ENCODE measurements at regions not wholly inside any gene's neighbourhood (a gene's known extent, or its start where the extent isn't known, plus 50 kb on each side); places are given as distances from the start of the nearest gene placed in this dataset.
A peak's percentile ranks its signal among the peaks of the same experiment; 100 is the strongest.

DNA sequence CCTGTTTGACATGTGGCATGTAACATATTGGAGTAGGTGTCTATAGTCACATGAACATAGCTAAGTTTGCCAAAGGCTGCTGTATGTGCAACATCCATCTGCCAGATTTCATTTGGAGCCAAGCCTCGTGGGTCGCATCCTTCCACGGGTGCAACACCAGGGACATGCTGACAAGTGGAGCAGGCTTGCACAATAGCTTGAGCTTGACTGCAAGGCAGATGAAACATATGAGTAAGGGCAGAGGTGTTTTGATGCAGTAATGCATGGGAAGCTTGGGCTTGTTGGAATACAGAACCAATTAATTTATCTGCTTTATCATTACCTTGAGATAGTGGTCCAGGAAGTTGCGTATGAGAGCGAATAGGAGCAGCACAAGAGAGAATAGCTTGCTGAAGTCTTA, 74.1 kb upstream of the BTN3A2 start:
- WGBS, 2 donors, result 58 to 72% methylated on average over 5 of the region's 5 CpGs
- TF ChIP-seq POLR2A (IDR thresholded peaks at IDR 0.05), result no peak
- TF ChIP-seq, protein P1, sequence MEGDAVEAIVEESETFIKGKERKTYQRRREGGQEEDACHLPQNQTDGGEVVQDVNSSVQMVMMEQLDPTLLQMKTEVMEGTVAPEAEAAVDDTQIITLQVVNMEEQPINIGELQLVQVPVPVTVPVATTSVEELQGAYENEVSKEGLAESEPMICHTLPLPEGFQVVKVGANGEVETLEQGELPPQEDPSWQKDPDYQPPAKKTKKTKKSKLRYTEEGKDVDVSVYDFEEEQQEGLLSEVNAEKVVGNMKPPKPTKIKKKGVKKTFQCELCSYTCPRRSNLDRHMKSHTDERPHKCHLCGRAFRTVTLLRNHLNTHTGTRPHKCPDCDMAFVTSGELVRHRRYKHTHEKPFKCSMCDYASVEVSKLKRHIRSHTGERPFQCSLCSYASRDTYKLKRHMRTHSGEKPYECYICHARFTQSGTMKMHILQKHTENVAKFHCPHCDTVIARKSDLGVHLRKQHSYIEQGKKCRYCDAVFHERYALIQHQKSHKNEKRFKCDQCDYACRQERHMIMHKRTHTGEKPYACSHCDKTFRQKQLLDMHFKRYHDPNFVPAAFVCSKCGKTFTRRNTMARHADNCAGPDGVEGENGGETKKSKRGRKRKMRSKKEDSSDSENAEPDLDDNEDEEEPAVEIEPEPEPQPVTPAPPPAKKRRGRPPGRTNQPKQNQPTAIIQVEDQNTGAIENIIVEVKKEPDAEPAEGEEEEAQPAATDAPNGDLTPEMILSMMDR (IDR thresholded peaks at IDR 0.05), result no peak
- H3K4me3 ChIP-seq (ENCODE audit: low read depth, poor library complexity, severe bottlenecking), result no peak overlapping the region
- no peak for DNase-seq (ENCODE audit: low spot score in 2 of 2)
- intact Hi-C loops (cut with DNase I; ENCODE audit: low total_unique reads), result no loop called here

DNA sequence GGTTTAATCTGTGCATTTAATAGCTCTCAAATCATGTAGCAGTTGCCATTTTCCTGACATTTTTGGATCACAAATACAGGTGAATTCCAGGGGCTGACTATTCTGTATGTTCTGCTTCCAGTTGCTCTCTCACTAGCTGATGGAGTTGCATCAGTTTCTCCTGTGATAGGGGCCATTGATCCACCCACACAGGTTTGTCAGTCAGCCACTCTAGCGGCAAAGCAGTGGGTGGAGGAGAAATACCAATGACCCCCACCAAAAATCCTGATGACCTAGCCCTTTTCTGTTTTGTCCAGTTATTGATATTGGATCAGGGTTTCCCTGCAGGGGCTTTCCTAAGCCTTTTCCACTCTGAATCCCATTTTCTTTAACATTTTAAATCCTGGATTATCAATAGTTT, 72.3 kb upstream of the BTN3A2 start:
- no peak for TF ChIP-seq POLR2A (IDR thresholded peaks at IDR 0.05)
- TF ChIP-seq, protein P1 (IDR thresholded peaks at IDR 0.05), result no peak
- WGBS, 2 donors, result 78 to 79% methylated on average over 1 of the region's 1 CpG
- no peak overlapping the region for H3K4me3 ChIP-seq (ENCODE audit: low read depth, poor library complexity, severe bottlenecking)
- DNase-seq (ENCODE audit: low spot score in 2 of 2), result no peak
- intact Hi-C loops (cut with DNase I; ENCODE audit: low total_unique reads), result no loop called here

DNA sequence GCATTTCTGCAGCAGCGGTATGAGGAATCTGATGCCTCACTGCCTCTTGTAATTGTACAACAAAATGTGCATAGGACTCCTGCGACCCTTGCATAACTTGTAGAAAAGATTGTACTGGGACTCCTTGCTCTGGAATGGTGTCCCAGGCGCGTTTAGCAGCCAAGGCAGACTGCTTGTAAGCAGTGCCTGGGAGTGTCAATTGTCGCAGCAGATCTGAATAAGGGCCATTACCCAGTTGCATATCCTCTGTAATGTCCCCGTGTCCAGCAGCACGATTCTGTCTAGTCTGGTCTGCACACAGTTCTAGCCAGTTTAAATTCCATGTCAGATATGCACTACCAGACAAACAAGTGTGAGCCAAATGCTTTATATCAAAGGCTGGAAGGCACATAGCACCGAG, 70.7 kb upstream of the BTN3A2 start:
- DNase-seq (ENCODE audit: low spot score in 2 of 2), result no peak
- H3K4me3 ChIP-seq (ENCODE audit: low read depth, poor library complexity, severe bottlenecking), result no peak overlapping the region
- TF ChIP-seq, protein P1 (IDR thresholded peaks at IDR 0.05), result no peak
- TF ChIP-seq POLR2A (IDR thresholded peaks at IDR 0.05), result no peak
- 84 to 85% methylated on average over 8 of the region's 8 CpGs for WGBS, 2 donors
- intact Hi-C loops (cut with DNase I; ENCODE audit: low total_unique reads), result no loop called here

DNA sequence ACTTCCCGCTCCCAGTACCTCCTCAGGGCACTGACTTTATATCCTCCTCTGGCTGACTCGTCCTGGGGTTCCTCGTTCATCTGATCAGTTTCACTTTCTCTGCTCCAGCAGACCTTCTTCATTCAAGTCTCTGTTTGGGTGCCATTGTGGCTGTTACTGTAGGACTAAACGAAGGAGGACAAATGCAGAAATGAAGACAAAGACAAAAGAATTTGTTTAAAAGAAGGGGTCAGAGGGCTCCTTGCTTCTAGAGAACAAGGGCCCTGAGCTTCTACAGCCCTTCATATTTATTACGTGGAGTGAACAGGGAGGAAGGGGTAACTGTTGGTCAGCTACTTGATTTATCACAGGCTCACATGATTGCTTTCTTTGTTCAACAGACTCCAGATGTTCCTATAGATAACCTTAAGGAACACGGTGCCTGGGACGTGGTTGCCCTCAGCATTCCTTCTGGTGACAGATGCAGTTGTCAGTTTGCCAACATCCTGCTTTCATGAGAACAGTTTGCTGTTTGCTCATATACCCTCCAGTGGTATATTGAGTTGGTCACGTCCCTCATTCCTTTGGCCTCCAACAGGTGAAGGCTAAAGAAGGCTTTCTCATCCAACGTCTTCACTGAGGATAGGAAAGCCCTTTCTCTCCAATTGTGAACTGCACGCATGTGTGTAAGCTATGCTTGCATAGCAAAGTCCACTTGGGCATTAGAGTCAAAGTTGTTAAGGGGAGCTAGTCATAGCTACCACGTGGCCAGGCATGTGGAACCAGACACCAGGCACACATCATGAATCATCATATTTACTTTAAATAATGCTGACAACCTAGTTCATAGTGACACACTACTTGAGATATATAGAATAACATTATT, 69.1 kb upstream of the BTN3A2 start:
- TF ChIP-seq, protein P1 (IDR thresholded peaks at IDR 0.05), result peak in 1 of 3 donors; percentile 36
- TF ChIP-seq POLR2A (IDR thresholded peaks at IDR 0.05), result no peak
- no peak for DNase-seq (ENCODE audit: low spot score in 2 of 2)
- no peak overlapping the region for H3K4me3 ChIP-seq (ENCODE audit: low read depth, poor library complexity, severe bottlenecking)
- intact Hi-C loops (cut with DNase I; ENCODE audit: low total_unique reads), result no loop called here
- 54 to 61% methylated on average over 11 of the region's 11 CpGs for WGBS, 2 donors

DNA sequence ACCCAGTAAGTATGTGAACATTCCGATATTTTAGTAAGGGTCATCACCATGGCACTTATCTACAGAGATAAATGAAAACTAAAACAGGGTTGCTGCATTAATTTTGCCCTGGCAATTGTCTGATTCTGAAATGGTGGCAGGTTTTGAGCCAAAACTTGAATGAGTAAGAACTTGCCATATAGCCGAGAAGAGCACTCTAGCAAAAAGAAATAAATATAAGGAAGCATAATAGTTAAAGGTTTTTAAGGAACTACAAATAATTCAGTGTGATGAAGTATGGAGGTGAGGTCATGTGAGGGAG, 68.5 kb upstream of the BTN3A2 start:
- WGBS, 2 donors, result 83 to 94% methylated on average over 2 of the region's 2 CpGs
- no peak for TF ChIP-seq POLR2A (IDR thresholded peaks at IDR 0.05)
- TF ChIP-seq, protein P1 (IDR thresholded peaks at IDR 0.05), result no peak
- intact Hi-C loops (cut with DNase I; ENCODE audit: low total_unique reads), result no loop called here
- no peak overlapping the region for H3K4me3 ChIP-seq (ENCODE audit: low read depth, poor library complexity, severe bottlenecking)
- no peak for DNase-seq (ENCODE audit: low spot score in 2 of 2)
